ELF-1 (cell line): ENCODE measurements at regions not wholly inside any gene's neighbourhood (a gene's known extent, or its start where the extent isn't known, plus 50 kb on each side); places are given as distances from the start of the nearest gene placed in this dataset.

Experiments
- DNase-seq: peaks from one replicate; pipeline ENCODE4 v3.0.0-alpha.2; 2016; ENCODE audit warnings: low read depth, low spot score

DNA sequence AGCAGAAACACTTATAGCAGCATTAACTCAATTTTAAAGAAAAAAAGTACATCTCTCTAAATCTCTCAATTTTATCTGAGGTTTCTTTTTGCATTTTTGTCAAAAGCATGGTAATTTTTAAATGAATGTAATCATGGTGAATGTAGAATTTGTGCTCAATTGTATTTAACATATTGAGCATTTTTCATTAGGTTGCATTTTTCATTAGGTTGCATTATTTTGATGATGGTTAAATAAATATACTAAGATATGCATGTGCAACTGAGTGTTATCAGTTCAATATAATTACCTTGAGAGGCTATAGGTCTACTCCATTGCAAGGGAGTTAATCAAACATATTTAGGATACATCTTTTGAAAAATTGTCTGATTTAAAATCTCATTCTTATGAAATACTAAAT is 355.1 kb upstream of the SPTLC3 start:
- DNase-seq: no peak

DNA sequence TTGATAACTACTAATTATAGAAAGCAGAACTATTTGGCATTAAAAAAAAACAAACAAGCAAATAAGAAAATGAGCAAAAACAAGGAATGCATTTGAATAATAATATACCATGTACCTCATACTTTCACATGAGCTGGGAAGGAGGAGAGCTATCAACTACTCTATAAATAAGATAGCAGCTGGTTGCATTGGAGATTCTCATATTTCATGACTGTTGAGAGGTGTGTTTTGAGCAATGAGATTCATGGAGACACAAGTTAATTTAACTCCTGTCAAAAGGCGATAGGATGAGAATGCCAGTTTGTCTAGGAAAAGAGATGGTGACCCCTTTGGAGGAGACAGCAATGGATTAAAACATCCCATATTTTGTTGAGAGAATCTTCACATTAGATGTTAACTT is 348.8 kb upstream of the SPTLC3 start:
- DNase-seq: no peak

DNA sequence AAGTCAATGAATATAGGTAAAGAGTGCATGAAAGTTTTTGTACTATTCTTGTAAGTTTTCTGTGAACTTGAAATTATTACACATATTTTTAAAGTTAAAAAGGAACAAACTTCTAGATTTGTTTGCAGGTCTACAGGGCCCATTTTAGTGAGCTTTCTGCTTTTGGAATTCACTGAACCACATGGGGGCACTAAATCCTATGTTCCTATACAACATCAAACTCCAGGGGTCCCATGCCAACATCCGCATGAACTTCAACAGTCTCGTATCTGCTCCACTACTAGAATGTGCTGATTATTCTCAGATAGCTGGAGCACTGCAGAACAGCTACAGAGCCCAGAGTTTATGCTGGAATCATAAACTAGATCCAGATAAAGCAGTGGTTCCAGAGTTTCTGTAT is 347.9 kb upstream of the SPTLC3 start:
- peak; percentile 30 for DNase-seq

DNA sequence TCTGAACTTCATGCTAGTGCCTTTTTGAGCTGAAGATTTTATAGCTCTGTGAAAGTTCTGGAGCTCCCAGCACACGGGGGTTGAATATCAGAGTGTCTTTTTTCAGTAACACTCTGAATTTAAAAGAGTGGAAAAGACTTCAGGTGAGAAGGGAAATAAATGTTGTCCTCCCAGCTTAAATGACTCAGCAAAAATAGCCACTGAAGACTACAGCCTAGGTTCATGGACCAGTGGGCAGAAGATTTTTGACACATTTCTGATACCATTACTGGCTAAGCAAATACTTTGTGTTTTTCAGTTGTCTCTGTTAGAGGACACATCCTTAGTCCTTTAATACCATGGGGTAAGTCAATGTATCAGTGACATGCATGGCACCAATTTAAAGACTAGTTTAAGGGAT is 338.5 kb upstream of the SPTLC3 start:
- DNase-seq: no peak

DNA sequence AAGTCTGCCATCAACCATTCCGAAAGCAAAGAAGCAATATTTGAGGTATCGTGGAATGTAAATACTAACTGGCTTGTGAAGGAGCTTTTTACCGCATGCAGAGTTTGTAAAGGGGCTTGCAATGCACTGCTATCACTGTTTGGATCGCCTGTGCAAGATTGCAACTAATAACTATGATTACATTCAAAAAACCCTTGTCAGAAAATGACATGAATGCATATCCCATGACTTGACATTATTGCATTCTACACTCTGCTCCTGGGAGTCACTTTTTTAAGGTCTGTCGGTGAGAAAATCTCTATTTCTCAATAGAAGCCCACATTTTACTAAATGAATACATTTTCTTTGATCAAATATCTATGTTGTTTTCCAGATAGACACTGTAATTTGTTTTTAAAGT is 335.4 kb upstream of the SPTLC3 start:
- no peak for DNase-seq

DNA sequence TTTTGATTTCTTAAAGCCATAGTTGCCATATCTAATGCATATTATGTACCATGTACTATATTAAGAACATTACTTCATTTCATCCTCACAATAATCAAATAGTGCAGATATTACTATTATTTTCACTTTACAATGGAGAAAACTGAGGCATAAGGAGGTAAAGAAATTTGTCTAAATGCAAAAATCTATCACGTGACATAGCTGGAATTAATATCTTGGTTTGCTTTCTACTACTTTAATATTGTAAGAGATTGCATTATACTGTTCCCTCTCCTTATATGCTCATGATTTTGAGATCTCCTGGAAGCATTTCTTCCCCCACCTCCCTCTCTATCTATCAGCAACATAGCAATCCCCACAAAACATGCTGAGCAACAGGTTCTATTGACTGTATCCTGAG is 330.8 kb upstream of the SPTLC3 start:
- no peak for DNase-seq

DNA sequence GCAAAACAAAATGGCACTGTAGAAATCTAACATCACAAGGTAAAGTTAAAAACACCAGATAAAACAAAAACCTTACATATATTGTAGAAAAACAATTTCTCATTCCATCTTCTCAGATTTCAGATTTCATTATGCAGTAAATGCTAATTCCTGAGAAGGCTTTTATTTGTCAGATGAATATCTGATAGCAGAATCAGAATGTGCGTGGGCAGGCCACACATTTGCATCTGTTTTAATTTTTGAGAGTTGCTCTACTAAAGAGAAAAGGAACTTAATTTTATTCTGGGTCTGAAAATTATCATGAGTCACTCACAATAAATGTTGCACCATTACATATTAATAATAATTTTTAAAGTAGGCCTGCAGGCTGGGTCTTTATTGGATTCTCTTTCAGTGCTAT is 329.3 kb upstream of the SPTLC3 start:
- no peak for DNase-seq

DNA sequence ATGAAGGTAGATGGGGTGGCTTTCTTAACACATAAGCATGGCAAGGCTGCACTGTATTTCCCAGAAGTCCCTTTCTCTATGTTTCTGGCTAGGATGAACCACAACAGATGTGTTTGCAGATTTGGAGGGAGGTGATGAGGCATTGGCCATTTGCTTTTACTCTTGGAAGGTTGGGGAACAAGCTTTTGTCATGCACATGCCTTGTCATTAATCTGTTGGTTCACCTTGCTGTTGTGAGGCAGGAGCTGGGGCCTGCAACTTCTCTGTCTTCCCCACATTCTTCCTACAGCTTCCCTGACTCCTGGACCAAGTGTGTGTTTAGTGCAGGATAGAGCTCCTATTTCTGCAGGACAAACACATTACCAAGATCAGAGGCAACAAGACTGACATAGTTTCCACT is 326.2 kb upstream of the SPTLC3 start:
- DNase-seq: no peak

DNA sequence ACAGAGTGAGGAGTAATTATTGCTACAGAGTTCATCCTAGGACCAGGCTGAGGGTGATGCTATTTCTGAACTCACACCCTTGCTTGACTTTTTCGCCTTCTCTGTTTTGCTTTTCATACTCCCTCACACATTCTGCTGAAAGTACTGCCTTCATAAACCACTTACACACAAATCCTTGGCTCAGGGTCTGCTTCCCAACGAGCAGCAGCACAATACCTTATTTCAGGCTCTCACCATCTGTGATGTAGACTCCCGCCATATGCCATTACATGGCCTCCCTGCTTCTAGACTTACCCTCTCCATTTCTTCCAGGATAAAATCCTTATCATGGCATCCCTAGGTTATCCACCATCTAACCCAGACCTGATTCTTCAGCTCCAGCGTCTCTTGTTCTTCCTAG is 321.3 kb upstream of the SPTLC3 start:
- no peak for DNase-seq

DNA sequence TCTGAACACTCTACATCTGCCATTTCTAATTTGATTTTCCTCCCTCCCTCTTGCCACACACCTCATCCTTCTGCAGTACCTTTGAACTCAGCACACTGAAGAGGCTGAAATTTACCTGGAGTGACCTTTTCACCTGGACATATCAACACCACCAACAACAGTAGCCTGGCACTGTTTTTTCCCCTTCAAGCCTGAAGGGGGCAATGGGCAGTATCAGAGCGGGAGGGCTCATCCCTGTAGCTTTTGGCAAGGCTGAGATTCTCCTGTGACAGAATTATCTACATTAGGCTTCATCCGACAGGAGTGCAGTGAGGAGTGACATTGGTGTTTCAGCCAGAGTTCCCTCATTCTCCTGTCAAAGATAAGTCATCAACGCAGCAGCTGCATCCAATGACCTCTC is 312.8 kb upstream of the SPTLC3 start:
- no peak for DNase-seq

DNA sequence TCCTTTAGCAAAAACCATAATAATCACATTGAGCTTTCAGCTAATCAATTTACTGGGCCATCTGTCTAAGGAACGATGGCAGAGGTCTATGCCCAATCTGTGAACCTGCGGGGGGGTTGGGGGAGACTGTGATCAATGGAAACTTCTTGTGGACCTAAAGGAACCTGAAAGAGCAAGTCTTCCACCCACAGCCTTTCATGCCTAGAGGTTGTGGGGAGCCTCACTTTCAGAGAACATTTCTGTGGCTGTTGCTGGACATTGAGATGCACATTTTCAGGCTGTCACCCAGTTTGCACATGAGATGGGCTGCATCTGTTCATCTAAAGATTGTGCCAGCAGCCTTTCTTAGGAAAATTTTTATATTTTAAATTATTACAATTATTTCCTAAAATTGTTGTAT is 310.0 kb upstream of the SPTLC3 start:
- no peak for DNase-seq

DNA sequence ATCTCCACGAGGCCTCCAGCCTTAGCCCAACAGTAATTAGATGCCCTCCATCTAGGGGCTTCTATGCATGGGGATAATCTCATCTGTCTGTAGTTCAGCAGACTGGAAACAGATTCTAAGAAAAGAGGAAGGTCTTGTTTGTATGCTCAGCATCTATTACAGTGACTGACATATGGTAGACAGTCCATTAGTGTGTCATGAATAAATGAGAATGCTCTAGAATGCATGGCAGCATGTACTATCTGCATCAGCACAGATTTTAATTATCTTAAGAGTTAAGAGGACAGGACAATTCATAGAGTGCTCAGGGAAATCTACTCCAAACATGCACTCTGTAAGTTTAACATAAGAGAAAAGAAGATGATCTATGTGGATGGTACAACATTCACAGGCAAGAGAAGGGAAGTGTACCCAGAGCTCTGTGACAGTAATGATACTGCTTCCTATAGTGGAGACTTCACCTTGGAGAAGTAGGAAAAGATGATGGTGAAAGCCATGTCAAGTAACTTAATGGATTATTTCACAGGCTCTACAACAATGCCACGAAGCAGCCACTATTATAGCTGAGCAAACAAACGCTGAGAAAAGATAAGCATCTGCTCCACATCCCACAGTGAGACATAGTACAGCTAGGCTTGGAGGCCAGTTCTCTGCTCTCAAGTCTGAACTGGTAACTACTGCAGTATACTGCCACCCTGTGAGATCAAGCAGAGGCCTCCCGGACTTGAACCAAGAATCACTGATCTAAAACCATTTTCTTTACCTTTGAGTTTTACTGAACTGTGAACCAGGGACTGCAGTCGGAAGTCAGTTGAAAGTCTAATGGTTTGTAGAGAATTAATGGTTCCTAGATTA is 309.2 kb upstream of the SPTLC3 start:
- no peak for DNase-seq

DNA sequence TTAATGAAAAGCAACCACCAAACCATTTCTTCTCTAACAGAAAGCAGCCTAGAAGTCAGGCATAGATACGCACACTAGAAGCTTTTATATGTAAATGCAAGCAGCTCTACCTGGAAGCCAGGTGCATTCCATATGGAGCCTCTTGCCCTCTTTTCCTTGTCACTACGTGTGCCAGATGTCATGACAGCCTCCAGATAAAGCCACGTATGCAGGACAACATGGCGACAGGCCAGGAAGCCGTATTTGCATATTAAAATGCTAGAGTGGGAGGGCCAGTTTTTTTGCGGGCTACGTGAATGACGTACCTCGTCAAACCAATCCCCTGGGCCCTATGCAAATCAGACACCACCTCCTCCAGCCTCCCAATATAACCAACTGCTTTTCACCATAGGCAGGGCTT is 308.1 kb upstream of the SPTLC3 start:
- DNase-seq: no peak

DNA sequence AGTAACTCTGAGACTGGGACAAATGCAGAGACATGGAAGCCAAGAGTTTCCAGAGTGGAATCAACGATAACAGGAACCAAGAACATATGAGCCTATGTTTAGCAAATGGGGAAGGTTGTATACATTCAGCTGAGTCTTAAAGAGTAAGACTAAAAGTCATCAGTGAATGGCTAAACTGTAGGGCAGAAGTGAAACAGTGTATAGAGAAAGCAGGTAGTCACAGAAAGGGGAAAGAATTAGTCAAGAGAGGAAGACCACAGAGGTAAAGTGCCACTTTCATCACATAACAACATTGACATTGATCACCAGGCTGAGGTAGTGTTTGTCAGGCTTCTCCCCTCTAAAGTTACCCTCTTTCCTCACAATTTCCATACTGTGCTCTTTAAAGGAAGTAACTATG is 306.5 kb upstream of the SPTLC3 start:
- DNase-seq: no peak

DNA sequence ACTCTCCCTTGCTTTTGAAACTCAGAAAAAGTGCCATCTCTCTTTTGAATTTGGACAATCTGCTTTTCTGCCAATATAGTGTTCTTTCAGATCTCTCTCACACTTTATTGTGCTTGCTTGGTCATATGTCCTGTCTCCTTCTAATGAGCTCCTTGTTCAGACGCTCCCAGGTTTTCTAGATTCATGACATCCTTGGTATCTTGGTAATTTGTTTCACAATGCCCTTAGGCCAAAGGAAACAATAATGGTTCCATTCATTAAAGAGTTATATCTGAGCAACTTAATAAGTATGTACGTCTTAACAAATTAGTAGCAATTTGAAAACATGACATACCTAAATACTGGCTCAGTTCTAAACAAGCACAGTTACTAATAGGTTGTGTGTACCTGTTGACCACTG is 293.4 kb upstream of the SPTLC3 start:
- no peak for DNase-seq

DNA sequence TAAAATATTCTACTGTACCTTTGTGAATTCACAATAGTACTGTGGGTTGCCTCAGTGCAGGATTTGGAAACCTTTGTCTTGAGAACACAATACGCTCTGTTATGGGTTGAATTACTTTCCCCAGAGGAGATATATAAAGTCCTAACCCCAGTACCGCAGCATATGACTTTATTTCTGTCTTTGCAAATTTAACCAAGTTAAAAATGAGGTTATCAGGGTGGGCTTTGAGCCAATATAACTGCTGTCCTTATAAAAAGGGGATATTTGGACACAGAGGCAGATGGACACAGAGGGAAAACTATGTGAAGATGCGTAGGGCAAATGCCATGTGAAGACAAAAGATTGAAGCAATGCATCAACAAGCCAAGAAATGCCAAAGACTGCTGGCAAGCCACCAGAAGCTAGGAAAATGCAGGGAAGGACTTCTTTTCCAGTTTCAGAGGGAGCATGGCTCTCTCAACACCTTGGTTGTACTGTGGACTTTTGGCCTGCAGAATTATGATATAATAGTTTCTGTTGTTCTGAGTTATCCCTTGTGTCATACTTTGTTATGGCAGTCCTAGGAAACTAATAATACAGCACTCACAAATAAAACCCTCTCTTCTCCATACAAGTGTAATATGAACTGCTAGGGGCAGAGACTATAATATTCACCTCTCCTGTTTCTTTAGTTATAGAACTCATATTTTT is 292.6 kb upstream of the SPTLC3 start:
- DNase-seq: no peak

DNA sequence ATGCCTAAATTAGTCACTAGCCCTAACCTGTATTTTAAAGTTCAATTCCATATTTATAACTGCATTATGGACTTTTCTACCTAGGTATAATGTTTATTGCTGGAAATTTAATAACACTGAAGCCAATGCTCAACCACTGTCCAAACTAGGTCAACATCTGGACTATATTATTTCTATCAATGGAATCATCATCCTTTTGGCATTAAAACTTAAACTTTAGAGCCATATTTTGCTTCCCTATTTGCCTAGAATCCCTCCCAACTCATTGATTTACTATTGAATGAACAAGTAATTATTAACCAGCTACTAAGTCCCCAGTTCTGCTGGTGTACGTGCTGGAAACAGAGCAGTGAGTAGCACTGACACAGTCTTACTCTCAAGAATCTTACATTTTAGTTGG is 291.7 kb upstream of the SPTLC3 start:
- DNase-seq: no peak

DNA sequence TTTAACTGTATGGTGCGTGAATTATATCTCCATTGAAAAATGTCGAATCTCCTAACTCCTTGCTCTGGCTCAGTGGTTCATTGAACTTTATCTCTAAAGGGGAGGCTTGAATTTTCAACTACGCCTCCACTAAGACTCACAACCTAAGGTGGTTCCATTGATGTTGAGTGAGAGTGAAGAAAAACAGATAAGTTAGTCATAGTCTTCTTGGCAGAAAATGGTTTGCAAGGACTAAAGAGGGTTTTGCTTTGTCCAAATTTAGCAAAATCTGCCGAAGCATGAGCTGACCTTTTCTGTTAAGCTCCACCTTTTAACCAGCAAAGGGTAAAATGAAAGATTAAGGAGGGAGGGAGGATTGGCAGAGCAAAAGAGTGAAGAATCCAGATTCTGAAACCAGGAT is 290.2 kb upstream of the SPTLC3 start:
- no peak for DNase-seq

DNA sequence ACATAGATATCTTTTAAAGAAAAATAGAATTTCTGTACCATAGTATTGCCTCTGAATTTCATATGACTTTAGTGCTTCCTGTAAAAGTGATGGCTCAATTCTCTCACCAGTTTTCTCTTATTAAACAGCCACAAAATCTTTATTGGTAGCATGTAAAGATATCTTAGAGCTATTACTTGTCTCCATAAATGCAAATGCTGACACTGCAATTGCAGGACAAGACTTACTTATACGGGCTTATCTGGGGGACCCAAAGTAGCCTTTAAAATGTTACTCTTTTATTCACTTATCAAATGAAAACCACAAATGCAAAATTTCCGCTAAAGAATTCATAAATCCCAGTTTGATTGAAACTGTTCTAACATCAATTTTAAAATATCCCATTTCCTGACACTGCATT is 287.1 kb upstream of the SPTLC3 start:
- DNase-seq: no peak

DNA sequence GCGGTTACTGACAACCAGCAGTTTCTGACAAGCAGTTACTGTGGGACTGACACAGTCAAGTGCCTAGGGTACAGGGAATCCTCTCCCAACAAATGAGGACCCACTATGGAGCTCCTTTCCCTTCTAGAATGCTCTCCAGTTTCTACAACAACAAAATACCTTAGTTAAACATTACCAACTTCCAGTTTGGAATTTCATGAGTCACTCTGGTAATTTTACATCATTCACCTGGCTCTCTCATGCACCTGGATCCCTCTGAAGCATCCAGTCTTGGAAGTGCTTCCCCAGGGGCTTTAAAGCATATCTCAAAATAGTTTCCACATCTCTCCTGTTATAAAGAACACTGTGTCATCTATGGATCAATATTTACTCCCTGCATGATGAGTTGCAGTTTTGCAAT is 286.7 kb upstream of the SPTLC3 start:
- no peak for DNase-seq

DNA sequence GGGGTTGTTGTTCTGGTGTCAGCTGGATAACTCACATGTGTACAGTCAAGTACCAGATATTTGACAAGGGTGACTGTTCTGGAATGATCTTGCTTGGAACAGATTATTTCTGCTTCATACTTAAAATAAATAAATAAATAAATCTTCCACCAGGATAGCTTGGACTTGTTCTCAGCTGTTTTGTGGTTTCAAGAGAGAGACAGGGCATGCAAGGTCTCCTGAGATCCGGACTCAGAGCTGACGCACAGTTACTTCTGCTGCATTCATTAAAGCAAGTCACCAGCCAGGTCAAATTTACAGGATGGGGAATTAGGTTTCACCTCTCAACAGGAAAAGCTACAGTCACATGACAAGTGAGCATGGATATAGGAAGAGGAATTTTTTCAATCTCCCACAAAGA is 285.0 kb upstream of the SPTLC3 start:
- DNase-seq: no peak

DNA sequence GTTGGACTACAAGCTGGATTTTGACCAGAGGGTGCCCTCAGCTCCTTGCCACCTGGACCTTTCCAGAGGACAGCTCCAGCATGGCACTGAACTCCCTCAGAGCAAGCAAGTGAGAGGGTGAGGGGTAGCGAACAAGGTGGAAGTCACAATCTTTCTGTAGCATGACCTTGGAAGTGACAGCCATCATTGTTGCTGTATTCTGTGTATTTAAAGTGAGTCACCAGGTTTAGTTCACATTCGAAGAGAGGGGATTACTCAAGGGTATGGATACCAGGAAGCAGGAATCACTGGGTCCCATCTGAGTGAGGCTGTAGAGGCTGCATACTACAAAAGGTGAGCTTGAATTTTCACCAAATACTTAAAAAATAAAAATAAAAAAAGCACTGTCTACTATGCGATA is 280.0 kb upstream of the SPTLC3 start:
- no peak for DNase-seq

DNA sequence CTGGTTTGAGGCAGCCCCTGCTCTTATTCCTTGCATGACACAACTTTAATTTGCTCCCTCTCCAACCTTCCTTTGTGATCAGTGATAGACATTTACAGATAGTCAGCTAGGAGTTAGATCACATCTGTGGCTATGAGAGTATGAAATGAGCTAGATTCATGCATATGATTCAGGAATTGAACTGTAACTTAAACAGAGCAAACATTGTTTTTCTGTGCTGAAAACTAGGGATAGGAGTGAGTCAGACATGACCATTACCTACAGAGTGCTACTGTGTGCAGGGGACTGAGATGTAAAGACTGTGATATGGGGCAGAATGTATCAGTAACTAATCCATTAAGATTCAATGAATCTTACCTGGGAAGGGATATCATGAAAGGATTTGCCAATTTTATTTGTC is 279.4 kb upstream of the SPTLC3 start:
- no peak for DNase-seq

DNA sequence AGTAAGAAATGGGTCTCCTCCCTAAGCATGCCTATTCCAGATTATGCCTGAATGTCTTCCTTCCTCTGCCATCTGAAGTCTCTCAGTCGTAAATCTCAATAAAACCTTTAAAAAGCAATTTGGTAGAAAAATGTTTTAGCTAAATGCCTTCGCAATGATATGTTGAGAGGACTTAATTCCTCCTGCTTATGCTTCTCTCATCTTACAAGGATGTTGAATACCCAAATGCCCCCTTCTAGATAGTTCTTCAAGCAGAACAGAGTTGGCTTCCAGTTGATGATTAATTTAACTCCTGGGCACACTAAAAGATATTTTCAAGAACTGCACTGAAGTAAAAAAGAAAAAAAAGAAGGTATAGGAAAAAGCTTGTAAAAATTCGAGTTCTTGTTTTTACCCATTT is 275.0 kb upstream of the SPTLC3 start:
- DNase-seq: no peak
